DMS 273 treated with DMSO at 0.1 percent for 48 hours (cell line): ENCODE measurements at regions not wholly inside any gene's neighbourhood (a gene's known extent, or its start where the extent isn't known, plus 50 kb on each side); places are given as distances from the start of the nearest gene placed in this dataset.
A peak's percentile ranks its signal among the peaks of the same experiment; 100 is the strongest.
"Not testable (repeated sequence)": the region's sequence is repeated elsewhere in the genome, so short reads cannot be mapped to it uniquely, and the experiment has no call there.

Source experiments
- DNase-seq: peaks from one replicate; lab custom pipeline; 2025; lab: John Stamatoyannopoulos, UW

DNA sequence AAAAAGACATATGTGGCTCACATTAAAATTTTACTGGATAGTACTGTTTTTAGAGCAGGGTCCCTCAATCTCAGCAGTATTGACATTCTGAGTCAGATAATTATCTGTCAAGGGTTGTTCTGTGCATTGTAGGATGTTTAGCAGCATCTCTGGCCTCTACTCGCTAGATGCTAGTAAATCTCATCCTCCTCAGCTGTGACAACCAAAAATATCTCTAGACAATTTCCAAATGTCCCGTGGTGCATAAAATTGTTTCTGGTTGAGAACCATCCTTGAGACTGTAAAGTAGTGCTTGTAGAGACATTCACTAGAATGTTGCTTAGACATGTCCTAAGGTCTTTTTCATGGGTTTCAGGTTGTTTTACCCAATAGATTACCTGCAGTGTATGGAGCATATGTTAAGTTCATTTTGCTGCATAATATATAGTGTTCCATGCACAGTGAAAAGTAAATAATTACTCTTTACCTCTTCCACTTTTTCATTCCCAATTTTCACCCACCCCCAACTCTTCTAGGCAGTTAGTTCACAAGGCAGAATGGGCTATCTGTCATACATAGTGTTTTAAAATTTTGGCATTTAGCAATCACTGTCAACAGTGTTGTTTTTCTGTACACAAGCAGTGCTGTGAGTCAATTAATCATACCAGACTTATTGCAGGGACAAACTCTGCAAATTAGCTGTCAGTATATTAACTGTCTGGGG lies 200.2 kb upstream of the SLC38A2 start:
- DNase-seq: no peak

DNA sequence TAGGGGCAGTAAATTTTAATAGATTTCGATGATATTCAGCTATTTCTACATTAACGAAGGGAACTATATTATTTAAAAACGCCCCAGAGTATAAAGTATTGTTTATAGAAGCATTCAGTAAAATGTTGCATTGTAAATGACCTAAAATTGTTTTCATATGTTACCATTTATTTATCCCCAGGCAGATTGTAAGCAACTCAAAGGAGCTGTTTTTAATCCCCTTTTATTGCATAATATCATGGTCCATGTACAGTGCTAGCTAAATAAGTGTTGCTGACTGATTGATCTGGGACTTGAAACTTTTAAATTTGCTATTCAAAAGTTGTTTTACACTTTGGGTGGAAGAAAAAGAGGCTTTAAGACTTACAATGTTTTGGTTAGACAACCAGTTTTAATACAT lies 199.0 kb upstream of the SLC38A2 start:
- no peak for DNase-seq

DNA sequence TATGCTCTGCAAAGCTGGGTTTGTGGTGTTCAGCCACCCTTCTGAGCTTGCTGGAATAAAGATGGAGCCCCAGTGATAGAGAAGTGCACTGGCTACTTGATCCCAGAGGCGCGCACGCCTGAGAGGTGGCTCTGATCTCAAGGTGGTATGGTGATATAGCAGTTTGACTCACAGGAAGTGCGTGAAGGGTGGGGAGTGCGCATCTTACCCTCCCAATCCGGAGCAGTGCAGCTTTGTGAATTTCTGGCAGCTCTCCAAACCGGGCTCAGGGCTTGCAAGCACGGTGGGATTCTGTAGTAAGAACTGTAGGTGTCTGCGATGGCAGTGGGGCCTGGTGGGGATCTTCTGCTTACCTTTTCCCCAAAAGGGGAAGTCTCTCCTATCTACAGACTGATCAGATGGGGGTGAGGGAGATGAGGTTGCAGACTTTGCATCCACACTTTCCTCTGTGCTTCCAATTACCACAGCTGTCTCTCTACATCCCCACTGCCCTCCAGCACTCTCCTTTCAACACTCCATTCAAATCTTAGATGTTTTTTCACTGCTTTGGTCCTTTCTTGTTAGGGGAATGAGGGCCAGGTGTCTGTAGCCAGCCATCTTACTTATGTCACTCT lies 197.4 kb upstream of the SLC38A2 start:
- DNase-seq: no peak

DNA sequence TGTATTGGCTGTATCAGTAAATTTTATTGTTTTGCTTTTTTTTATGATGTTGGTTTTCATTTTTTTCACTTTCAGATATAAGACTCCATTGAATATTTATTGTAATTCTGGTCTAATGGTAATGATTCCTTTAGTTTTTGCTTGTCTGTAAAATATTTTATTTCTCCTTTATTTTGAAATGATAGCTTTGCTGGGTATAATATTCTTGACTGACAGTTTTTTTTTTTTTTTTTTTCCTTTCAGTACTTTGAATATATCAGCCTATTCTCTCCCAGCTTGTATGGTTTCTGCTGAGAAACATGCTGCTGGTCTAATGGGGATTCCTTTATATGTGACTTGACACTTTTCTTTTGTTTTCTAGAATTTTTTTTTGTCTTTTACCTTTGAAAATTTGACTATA lies 195.1 kb upstream of the SLC38A2 start:
- DNase-seq: no peak

DNA sequence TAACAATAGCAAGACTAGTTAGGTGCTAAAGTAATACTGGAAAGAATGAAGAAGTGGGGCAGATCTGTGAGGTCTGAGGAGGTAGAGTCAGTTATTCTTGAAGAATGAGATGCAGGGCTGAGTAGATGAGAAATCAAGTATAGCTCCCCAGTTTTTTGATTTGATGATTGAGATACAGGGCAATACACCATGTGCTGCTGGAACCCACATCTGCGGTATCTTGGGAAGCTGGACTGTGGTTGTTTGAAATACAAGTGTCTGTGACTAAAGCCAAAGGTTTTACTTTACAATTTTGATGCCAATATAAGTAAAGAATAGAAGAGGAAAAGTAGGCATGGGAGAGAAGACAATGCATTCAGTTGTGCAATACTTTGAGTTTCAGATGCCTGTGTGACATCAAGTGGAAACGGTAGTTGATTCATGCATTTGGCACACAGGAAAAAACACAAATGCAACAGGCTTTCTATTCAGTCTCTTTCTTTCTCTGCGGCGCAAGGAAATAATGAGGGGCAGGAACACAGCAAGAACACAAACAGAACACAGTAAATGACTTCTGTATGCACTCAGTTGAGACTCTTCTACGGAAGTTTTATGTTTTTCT lies 190.2 kb upstream of the SLC38A2 start:
- DNase-seq: no peak

DNA sequence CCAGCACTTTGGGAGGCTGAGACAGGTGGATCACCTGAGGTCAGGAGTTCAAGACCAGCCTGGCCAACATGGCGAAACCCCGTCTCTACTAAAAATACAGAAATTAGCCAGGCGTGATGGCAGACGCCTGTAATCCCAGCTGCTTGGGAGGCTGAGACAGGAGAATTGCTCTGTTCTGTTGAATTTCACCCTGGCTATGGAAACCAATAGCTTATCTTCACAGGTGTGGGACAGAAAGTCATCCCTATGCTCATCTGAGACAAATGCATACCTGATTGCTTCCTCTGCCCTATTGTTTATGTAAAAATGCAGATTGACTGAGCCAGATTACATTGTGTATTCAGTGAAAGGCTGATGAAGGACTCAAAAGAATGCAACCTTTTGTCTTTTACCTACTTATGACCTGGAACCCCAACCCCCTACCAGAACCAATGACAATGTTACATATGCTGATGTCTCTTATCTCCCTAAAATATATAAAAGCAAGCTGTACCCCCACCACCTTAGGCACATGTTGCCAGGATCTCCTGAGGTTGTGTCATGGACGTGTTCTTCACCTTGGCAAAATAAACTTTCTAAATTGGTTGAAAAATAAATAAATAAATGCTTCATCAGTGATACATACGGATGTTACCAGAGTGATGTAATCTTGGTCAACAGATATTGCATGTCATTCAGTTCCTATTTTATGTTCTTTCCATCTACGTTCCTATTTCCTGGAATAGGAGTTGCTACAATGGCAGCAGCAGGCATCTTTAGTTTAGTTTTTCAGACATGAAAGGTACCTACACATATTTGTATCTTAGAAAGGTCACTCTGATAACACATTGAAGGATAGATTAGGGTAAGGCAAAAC lies 189.4 kb upstream of the SLC38A2 start:
- not testable (repeated sequence) for DNase-seq

DNA sequence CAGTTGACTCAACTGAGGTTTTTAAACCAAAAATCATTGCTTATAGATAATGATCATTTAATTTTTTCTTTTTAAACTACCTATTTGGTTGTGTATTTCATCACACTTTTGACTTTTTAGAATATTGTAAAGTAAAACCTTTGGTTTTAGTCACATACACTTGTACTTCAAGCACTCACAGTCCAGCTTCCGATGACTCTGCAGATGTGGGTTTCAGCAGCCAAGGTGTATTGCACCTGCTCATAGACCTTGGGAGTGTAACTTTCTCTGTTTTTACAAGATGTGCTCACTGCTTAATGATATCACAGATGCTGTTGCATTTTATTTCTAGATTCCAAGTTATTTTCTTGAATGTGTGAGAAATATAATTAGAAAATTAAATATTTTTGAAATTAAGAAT lies 188.3 kb upstream of the SLC38A2 start:
- no peak for DNase-seq

DNA sequence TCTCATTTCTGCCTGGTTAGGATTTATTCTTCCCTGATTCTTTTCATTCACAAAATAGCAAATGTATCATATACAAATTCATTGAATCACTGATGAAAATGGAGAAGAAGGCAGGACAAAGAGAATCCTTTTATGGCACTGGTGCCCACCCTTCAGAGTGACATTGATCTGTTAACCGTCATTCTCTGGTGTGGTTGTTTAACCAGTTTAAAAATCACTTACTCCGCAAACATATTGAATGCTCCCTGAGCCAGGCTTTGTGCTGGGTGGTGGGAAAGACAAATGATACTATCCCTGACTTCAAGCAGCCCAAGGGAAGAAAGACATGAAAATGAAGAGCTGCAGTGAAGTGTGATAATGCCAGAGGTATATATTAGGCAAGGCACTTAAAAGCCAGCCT lies 187.5 kb upstream of the SLC38A2 start:
- no peak for DNase-seq

DNA sequence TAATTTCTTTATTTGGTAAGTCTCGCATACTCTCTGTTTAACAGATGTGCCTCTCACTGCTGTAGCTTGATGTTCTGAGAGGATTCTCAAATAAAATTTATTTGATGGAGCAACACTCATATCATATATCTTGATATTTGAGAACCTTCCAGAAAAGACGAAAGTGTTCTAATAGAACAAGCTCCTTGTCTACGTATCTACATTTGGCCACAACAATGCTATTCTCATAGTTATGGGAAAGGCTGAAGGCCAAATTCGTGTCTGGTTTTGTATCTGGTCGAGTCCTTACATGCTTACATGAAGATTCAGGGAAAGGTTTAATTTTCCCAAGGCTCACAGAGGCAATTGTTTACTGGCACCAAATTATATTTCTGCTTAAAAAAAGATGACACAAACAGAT lies 186.7 kb upstream of the SLC38A2 start:
- DNase-seq: no peak

DNA sequence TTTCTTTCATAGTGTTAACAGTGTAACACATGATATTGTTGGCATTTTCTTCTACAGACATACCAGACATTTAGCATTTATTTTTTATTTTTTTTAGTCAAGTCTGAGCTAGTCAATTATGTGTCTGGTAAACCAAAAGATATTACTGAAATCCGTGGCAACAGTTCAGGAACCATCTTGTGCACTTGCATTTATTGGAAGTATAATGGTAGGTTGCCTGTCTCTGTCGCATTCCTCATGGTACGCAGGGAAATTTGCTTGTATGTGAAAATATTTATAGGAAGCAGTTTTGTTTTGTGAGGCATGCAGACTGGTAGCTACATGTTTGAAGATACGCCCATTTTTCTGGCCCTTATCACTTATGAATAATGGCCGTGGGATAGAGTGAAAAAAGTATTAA lies 186.1 kb upstream of the SLC38A2 start:
- no peak for DNase-seq

DNA sequence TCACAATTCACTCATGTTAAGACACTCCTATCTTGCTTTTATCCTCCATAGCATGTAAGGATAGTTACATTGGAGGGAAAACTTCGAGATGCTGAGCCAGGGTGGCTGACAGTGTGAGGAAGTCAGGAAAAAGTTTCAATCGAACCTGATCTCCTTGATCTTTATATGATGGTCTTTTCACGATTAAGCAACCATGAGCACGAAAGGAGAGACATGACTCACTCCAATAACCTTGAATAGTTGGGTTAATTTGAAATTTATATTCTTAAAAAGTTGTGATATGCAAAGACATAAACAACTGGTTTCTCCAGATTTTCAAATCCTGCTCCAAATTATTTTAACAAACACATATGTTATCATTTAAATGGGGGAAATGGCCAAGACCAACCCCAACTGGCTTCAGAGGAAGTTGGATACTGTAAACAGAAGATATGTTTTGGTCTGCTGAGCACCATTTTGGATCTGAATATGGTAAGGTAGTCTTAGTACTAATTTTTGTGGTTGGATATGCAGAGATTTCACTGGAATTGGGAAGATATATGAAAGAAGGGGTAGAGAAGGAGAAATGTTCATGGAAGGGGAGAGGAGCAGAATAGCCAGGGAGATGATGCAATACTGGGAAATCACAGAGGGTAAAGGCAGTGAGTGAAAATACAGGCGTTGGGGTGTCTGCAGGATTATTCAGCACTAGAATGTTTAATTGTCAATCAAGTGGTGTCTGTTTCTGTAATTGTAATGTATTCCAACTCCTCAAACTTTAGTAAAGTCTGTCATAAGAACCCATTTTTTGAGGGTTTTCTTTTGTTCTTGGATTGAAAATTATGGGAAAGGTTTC lies 185.2 kb upstream of the SLC38A2 start:
- no peak for DNase-seq

DNA sequence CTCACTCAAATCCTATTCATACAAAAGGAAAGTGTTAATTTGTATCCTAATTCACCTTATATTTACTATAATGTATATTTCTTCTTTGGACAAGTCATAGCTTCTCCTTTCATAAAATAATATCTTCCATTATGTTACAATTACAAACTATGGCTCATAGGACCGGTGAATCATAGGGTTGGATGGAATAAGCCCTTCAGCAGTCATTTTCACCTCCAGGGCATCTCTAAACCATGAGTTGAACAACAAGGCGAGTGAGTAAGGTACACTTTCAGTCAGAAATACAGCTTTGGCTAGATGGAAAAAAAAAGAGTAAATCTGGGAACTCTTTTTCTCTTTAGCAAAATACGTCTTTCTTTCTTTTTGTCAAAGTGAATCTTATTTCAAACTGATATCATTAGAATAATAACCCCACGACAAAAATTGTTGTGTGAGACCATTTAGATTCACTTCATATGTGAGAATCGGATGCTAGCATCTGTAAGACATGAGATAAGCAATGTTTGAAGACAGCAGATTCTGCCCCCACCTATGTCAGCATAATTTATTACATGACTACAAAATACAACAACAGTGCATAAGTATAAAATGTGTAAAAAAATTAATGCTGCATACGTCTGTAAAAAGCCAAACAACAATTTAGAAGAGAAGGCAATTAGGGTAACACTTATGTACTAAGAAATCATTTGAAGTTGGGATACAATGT lies 184.4 kb upstream of the SLC38A2 start:
- no peak for DNase-seq

DNA sequence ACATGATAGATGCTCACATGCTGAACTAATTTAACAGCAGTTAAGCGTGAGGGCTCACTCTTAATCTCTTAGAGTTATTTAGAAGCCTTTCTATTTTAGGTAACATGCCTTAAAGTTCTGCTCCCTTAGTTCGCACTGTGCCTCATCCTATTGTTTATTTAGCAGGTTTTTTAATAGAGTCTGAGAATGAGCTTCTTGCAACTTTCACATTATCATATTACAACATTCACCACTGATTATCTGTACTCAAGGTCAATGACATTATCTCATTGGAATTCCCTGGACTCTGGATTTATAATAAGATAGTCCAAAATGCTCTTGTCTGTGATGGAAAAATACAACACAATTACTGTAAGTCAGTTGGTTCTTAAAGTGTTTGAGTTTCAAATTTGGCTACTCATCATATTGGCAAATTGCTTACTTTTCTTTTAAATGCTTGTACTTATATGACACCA lies 183.6 kb upstream of the SLC38A2 start:
- DNase-seq: peak; percentile 10

DNA sequence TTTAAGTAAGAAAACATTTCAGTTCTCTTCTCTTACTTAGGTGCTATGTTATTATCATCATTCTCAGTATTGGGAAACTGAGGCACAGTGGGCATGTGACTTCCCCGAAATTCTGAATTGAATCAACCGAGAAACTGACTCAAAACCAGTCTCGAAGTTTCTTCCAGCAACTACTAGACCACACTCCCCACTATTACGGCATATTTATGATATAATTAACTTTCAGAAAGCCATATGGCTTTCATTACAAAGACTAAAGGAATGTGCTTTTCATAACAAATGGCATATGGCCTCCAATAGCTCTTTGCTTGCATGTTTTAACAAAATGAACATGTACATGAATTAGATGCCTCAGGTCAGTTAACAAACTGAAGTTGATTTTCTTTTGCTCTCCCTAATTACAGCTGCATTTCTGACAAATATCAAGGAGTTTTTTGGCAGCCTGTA lies 182.9 kb upstream of the SLC38A2 start:
- DNase-seq: peak; percentile 18

DNA sequence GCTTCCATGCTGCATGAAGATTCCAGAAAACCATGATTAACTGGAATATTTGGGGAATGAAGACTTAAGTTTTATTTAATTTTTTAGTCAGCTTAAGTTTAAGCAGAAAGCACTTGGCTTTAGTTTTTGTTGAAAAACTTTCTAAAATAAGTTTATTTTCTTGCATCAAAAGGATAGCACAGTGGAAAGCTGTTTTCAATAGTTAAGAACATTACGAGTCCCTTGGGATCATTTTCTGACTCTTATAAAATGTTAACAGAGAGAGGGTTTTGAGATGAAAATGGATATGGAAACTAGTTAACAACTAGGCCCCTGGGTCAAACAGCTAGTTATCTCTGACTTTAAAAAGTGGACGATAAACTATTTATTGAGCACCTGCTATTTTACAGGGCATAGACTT lies 181.9 kb upstream of the SLC38A2 start:
- no peak for DNase-seq

DNA sequence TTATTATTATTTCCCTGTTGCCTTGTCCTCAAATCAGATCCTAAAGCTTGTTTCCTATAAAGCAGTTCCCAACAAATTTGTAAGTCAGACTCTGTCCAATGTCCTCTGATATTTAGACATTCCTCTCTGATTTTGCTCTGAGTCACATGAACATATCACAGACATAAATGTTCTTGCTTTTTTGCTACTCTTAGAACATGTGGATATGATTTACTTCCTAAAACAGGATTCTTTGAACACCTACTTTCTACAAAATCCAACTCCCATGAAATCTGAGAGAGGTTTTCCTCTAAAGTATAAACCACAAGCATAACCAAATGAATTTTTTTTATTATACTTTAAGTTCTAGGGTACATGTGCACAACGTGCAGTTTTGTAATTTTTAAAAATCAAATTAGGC lies 181.3 kb upstream of the SLC38A2 start:
- DNase-seq: no peak

DNA sequence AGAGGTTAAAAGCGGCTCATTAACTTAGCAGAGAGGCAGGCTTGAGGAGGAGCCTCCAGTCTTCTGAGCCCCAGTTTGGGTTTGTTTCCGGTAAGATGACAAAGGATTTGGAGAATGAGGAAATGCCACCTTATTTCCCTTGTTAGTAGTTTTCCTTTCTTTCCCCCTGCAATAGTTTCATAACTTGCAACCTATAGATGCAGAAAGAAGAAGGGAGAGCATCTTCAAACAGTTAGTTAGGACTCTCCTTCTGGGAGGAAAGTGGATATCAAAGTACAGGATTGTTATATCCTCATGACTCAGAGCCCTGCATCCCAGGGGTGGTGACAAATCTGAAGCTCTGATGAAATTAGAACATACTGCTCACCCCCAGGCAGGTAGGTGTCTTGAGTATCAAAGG lies 180.7 kb upstream of the SLC38A2 start:
- no peak for DNase-seq

DNA sequence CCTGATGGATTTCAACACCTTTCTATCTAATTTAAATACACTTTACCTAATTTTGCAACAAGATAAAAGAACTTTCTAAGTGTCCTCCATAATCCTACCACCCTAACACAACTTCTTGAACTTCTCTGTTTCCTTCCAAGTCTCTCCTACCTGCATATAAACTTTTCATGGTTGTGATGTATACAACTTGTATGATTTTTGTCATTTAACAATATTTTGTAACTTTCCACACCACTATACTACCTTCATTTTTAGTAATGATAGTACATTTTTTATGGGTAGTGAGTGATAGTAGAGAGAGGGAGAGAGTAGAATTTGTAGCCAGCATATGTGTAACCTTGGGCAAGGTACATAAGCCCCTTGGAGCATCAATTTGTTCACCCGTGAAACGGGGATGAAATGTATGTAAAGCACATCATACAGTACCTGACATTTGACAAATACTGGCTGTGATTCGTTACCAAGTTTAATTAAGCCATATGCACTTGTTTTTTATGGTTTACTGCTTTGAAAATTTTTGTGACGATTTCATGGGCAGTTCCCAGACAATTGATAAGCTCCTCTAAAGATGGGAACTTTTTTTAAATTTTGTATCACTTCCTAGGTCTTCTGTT lies 177.8 kb upstream of the SLC38A2 start:
- DNase-seq: no peak

DNA sequence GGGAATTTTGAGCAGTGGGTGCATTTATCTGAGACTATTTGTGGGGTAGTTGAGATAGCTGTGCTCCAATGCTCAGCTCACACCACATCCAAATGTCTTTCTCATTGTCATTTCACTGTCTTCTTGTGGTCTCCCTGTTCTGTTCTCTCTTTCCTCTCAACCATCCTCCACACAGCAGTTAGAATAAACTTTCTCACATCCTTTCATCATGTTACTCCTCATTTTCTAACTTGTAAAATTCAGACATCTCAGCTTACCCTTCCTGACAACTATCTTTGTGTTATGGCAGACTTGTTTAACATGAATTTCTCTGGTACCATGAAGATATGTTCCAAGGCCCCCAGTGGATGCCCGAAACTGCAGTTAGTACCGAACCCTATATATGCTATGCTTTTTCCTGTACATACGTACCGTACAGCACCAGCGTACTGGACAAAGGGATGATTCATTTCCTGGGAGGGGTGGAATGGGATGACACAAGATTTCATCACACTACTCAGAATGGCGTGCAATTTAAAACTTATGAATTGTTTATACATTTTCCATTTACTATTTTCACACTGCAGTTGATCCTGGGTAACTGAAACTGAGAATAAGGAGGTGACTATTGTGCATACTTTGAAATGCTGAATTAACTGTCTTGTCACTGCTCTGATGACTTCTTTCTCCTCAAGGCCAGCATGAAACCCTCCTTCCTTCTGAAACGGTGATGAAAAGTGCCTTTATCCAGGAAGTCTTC lies 177.1 kb upstream of the SLC38A2 start:
- no peak for DNase-seq

DNA sequence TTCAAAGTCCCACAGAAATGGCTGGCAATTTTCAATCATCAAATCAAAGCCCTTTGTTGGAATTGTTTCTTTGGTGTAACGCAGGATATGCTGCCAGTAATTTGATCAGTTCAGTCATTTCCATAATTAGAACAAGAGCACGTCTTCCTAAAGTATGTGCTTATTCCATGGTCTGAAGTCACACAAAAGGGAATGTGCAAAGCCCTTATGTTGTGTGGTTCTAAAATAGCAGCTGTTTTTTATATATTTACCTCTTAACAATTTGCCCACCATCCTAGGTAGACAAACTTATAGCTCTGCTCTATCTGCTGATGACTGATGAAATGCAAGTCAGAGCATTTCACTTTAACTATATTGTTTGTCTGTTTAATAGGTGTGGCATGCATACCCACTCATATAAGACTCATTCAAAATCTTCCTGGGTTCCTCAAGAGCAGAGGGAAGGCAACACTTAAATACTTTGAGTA lies 176.1 kb upstream of the SLC38A2 start:
- DNase-seq: no peak
